ENCODE measurements at regions not wholly inside any gene's neighbourhood (a gene's known extent, or its start where the extent isn't known, plus 50 kb on each side); places are given as distances from the start of the nearest gene placed in this dataset.

- no peak for TF ChIP-seq ZNF70 (CRISPR knock-in tag; IDR thresholded peaks at IDR 0.05)
- no peak for TF ChIP-seq CREB5 (CRISPR knock-in tag; IDR thresholded peaks at IDR 0.05; ENCODE audit: low read depth)
- TF ChIP-seq OSR1 (CRISPR knock-in tag; IDR thresholded peaks at IDR 0.05) = no peak
- no peak for TF ChIP-seq ZNF8 (CRISPR knock-in tag; IDR thresholded peaks at IDR 0.05)
- ATAC-seq = no peak
These were observed 1691.6 kb upstream of the LRRTM3 start for GRCh38 chr10:65234261-65234660.

- no peak for ATAC-seq
- TF ChIP-seq ZFP3 (CRISPR knock-in tag; IDR thresholded peaks at IDR 0.05) (no peak), TCF4 (CRISPR knock-in tag; IDR thresholded peaks at IDR 0.05; ENCODE audit: borderline replicate concordance) (no peak), ZC3H10 (CRISPR knock-in tag; IDR thresholded peaks at IDR 0.05) (no peak), CSRNP3 (CRISPR knock-in tag; IDR thresholded peaks at IDR 0.05) (no peak), ISL1 (CRISPR knock-in tag; IDR thresholded peaks at IDR 0.05) (no peak), RARB (CRISPR knock-in tag; IDR thresholded peaks at IDR 0.05) (no peak), ZNF8 (CRISPR knock-in tag; IDR thresholded peaks at IDR 0.05) (no peak), PPARA (CRISPR knock-in tag; IDR thresholded peaks at IDR 0.05; ENCODE audit: borderline replicate concordance) (no peak), ARNTL (CRISPR knock-in tag; IDR thresholded peaks at IDR 0.05; ENCODE audit: borderline replicate concordance, low read depth) (no peak), ZFP30 (CRISPR knock-in tag; IDR thresholded peaks at IDR 0.05) (no peak), TOX (CRISPR knock-in tag; IDR thresholded peaks at IDR 0.05; ENCODE audit: borderline replicate concordance) (no peak), CSDC2 (CRISPR knock-in tag; IDR thresholded peaks at IDR 0.05) (no peak)
These were observed 1690.6 kb upstream of the LRRTM3 start for GRCh38 chr10:65235266-65235665.

GRCh38 chr10:65235846-65236245, 1690.0 kb upstream of the LRRTM3 start:
- no peak for ATAC-seq
- TF ChIP-seq ZFP3 (CRISPR knock-in tag; IDR thresholded peaks at IDR 0.05) (no peak), ZNF8 (CRISPR knock-in tag; IDR thresholded peaks at IDR 0.05) (no peak), POU6F1 (CRISPR knock-in tag; IDR thresholded peaks at IDR 0.05; ENCODE audit: borderline replicate concordance, low read depth) (no peak), ARNTL (CRISPR knock-in tag; IDR thresholded peaks at IDR 0.05; ENCODE audit: borderline replicate concordance, low read depth) (no peak), ISL1 (CRISPR knock-in tag; IDR thresholded peaks at IDR 0.05) (no peak), BACH2 (CRISPR knock-in tag; IDR thresholded peaks at IDR 0.05; ENCODE audit: borderline replicate concordance) (no peak), ZNF70 (CRISPR knock-in tag; IDR thresholded peaks at IDR 0.05) (no peak), CSRNP3 (CRISPR knock-in tag; IDR thresholded peaks at IDR 0.05) (no peak), SNAI2 (CRISPR knock-in tag; IDR thresholded peaks at IDR 0.05) (no peak), TCF4 (CRISPR knock-in tag; IDR thresholded peaks at IDR 0.05; ENCODE audit: borderline replicate concordance) (no peak), TSHZ2 (CRISPR knock-in tag; IDR thresholded peaks at IDR 0.05) (no peak), PATZ1 (CRISPR knock-in tag; IDR thresholded peaks at IDR 0.05; ENCODE audit: borderline replicate concordance) (no peak), OSR1 (CRISPR knock-in tag; IDR thresholded peaks at IDR 0.05) (no peak), CREB5 (CRISPR knock-in tag; IDR thresholded peaks at IDR 0.05; ENCODE audit: low read depth) (no peak), CSDC2 (CRISPR knock-in tag; IDR thresholded peaks at IDR 0.05) (no peak)
